Urinary bladder (tissue), 3 donors: ENCODE measurements at regions not wholly inside any gene's neighbourhood (a gene's known extent, or its start where the extent isn't known, plus 50 kb on each side); places are given as distances from the start of the nearest gene placed in this dataset.

ENCODE experiments used
- DNase-seq: peaks from one replicate; pipeline ENCODE4 v3.0.0-alpha.2; 2015; ENCODE audit errors: extremely low spot score
- H3K27ac ChIP-seq: one replicate; pipeline ENCODE4 v1.5.1; 2013; ENCODE audit warnings: low read depth, mild to moderate bottlenecking, moderate library complexity
- H3K36me3 ChIP-seq: one replicate; pipeline ENCODE4 v1.6.1; 2013; ENCODE audit warnings: mild to moderate bottlenecking, moderate library complexity; ENCODE audit not compliant: insufficient read depth
- H3K4me1 ChIP-seq: one replicate; pipeline ENCODE4 v1.6.1; 2013; ENCODE audit warnings: mild to moderate bottlenecking, moderate library complexity; ENCODE audit not compliant: insufficient read depth
- H3K4me3 ChIP-seq: one replicate; pipeline ENCODE4 v1.5.1; 2013; ENCODE audit warnings: low read depth, low read length
- WGBS: extraction: QIAGEN DNeasy Blood & Tissue Kit; methylation state at CpG from one replicate; pipeline ENCODE4 v1.1.7; 2013; 5-methylcytosine and 5-hydroxymethylcytosine counted together
- donor health status: healthy with polysubstance abuse.
- donor health status: healthy.

DNA sequence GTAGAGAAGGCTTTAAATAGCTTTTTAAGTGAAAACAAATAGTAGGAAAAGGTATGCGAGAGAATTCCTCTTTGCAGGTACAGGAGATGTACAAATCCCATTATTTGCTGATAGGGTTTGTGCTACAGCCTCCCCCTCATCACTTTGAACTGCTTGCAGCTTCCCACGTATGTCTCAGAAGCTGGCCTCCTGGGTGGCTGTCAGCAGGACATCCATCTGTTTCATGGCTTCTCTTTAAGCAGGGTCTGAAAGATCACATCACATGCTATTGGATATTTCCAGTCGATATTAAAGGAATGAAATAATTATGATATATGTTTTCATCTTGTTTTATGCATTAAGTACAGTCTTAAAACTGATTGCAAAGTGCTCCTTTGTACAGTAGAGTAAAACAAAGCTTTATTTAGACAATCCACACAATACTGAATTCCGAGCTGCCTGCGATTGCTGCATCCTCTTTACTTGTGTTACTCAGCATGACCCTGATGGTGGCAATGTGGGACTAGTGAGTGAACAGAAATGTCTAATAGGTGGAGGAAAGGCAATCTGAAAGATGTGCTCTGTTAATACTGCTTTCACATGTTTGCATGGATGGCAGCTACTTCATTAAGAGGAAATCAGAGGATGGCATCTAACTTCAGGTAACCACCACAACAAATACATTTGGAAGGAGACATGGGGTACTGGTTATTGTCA, 930.6 kb upstream of the SEMA6D start:
- no peak for DNase-seq
- Histone ChIP-seq H3K4me3 (no peak overlapping the region), H3K4me1 (no peaks in the 10 kb centered on the region), H3K27ac (no peak overlapping the region), H3K36me3 (no peaks in the 10 kb centered on the region)
- 51% methylated on average over 5 of the region's 5 CpGs for WGBS

DNA sequence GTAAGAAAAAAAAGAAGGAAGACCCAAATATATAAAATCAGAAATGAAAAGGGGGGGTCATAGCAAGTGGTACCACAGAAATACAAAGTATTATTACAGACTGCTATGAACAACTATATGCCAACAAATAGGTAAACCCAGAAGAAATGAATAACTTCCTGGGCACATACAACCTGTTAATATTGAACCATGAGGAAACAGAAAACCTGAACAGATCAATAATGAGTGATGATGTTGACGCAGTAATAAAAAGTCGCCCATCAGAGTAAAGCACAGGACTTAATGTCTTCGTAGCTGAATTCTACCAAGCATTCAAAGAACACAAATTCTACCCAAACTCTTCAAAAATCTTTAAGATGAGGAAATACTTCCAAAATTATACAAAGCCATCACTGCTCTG, 921.6 kb upstream of the SEMA6D start:
- Histone ChIP-seq H3K27ac (no peak overlapping the region), H3K4me3 (no peak overlapping the region), H3K4me1 (no peaks in the 10 kb centered on the region), H3K36me3 (no peaks in the 10 kb centered on the region)
- DNase-seq = no peak
- 93% methylated on average over 3 of the region's 3 CpGs for WGBS

DNA sequence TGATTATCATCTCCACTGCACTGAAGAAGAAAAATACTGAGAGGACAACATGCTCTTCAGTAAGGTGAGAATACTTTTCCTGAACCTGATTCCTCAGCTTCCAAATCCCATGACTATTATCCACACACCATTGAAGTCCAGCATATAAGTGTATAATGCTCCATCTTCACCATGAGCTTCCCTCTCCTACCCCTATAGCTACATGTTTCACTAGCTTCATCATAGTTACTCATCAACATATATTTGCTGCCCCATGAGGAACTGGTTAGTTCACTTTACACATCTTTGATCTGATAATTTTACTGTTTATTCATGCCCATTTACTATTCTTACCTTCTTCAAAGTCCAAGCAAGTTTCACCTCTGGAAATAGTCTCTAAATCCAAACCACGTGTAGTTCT, 908.5 kb upstream of the SEMA6D start:
- Histone ChIP-seq H3K27ac (no peak overlapping the region), H3K4me3 (no peak overlapping the region), H3K36me3 (no peaks in the 10 kb centered on the region), H3K4me1 (no peaks in the 10 kb centered on the region)
- 20% methylated on average over 1 of the region's 1 CpG for WGBS
- no peak for DNase-seq

DNA sequence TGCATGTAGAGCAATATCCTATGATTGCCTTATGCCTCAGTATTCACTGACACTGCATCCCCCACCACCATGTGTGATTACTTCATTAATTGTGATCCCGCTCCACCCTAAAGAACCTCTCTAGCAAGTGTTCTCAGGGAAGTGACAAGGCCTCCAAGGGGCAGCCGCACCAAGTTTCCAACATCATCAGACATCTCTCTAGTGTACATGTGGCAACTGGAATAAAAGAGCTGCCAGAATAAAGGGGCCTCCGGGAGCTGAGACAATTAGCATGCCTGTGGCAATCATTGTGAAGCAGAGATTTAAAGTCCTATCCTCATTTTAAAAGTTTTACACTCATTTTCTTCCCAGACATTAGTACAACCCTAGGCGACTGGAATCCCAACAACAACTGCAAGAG, 902.1 kb upstream of the SEMA6D start:
- WGBS = 92% methylated on average over 4 of the region's 4 CpGs
- no peaks in the 10 kb centered on the region for H3K4me1 ChIP-seq
- no peak for DNase-seq
- H3K36me3 ChIP-seq = no peaks in the 10 kb centered on the region
- H3K4me3 ChIP-seq = no peak overlapping the region
- H3K27ac ChIP-seq = no peak overlapping the region

DNA sequence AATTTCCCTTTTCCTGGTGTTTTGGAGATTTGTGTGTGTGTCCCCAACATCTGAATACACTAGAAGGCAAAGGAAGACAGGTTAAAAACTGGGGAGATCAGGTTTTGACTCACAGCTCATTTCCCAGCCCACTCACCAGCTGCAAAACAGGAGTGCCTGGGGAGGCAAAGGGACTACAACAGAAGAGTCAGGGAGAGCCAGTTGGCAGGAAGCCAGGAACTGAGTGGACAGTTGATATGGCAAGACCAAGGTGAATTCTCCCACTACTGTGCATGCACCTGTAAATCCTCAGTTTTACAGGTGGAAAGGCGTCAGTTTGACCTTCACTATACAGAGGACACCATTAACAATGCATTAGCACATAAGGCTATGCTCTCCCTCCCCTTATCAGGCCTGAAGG, 901.5 kb upstream of the SEMA6D start:
- Histone ChIP-seq H3K4me3 (no peak overlapping the region), H3K27ac (no peak overlapping the region), H3K4me1 (no peaks in the 10 kb centered on the region), H3K36me3 (no peaks in the 10 kb centered on the region)
- no peak for DNase-seq
- 83% methylated on average over 1 of the region's 1 CpG for WGBS

DNA sequence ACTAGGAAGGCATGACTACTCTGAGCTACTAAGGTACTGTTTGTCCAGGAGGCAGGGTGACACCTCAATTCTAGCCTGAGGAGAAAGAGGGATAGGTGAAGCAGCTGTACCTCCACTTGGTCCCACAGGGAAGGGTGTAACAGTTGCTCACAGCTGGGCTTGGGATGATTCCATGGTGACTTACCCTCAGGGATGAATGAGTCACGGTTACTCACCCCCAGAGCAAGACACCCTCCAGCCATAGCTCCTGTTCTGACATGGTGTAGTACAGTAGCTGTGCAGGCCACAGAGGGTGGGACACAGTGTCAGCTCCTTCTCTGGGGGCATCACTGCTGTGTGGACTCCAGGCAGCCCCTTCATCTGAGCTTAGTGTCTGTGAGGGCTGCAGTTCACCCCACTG, 868.6 kb upstream of the SEMA6D start:
- H3K36me3 ChIP-seq = no peaks in the 10 kb centered on the region

DNA sequence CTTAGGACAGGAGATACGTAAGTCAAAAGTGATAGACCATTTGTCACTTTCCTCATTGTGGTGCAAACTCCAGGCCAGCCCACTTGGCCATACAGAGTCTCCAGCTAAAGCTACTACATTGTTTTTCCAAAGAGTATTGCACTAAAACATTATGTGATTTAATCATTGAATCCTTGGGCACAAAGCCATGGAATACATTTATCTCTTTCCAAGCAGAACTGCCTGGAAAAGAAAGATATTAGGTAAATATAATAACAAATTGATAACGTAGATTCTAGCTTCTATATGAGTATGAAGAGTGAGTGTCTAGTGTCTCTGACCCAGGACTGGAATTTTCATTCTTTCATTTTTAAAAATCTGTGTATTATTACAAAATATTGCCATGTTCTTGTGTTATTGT, 863.7 kb upstream of the SEMA6D start:
- H3K36me3 ChIP-seq = no peaks in the 10 kb centered on the region
- no peaks in the 10 kb centered on the region for H3K4me1 ChIP-seq
- no peak overlapping the region for H3K27ac ChIP-seq
- no peak overlapping the region for H3K4me3 ChIP-seq
- WGBS = 69% methylated on average over 2 of the region's 2 CpGs
- no peak for DNase-seq

More for the DNA sequence above, 868.6 kb upstream of the SEMA6D start:
- 78% methylated on average over 1 of the region's 1 CpG for WGBS
- no peak overlapping the region for H3K4me3 ChIP-seq
- DNase-seq = no peak
- H3K27ac ChIP-seq = no peak overlapping the region
- H3K4me1 ChIP-seq = no peaks in the 10 kb centered on the region

DNA sequence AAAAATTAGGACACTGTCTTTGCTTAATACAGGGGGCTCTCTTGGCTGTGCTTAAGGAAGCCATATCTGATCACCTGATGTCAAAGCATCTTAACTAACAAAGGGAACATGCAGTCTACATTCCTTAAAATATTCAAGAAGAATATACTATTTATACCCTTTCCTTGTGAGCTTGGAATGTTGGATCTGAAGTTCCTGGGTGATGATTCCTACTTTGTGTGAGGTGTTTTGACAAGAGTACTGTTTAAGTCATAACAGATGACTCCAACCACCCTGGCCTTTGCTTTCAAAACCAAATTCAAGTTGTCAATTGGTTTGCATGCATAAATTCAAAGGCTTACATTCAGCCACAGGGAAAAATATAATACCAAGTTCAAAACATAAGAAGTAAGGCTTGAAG, 862.7 kb upstream of the SEMA6D start:
- H3K27ac ChIP-seq = no peak overlapping the region

DNA sequence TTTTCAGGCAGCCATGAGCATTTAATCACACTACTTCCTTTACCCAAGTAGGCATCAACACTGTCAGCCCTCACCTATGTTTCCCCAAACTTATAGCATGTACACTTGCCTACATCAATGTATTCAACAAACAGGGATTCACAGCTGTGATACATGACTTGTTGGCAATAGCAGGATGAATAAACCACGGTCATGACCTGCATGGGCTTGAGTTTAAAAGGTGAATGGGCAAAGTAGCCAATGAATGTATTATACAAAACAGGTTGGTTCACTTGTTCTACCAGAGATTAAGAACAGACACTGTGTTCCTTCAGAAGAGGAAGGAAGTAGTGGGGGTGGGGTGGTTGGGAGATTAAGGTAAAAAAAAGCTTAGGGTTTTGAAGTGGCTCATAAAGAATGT, 861.9 kb upstream of the SEMA6D start:
- H3K27ac ChIP-seq = no peak overlapping the region
- H3K4me3 ChIP-seq = no peak overlapping the region
- no peak for DNase-seq
- no peaks in the 10 kb centered on the region for H3K4me1 ChIP-seq
- H3K36me3 ChIP-seq = no peaks in the 10 kb centered on the region
- WGBS = 81% methylated on average over 1 of the region's 1 CpG

More for the DNA sequence above, 862.7 kb upstream of the SEMA6D start:
- DNase-seq = no peak
- Histone ChIP-seq H3K4me3 (no peak overlapping the region), H3K4me1 (no peaks in the 10 kb centered on the region), H3K36me3 (no peaks in the 10 kb centered on the region)

DNA sequence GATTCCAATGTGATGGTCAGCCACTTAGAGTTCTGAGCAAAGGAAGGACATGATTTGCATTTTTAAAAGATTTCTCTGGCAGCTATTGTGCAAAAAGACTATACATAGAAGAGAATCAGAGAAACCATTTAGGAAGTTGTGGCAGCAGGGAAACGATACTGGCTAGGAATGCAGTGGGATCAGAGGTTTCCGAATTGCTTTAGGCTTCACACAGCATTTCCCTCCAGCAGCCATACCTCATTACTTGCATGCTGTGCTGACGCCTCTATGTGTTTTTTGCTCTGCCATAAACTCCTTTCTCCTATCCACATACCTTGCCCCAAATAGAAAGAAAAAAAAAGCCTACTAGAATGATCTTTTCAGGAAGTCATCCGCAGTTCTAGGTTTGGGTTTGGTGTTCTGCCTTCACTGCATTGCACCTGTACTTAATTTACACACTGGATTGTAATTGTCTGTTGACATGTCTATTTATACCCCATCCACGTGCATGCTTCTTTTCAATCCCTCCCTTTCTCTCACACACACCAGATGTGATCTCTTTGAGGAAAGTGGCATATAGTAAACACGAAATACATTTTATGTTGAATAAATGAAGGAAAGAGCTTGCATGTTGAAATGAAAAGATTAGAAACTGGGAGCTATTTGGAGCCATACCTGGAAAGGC, 860.3 kb upstream of the SEMA6D start:
- no peaks in the 10 kb centered on the region for H3K36me3 ChIP-seq
- H3K27ac ChIP-seq = no peak overlapping the region
- DNase-seq = no peak
- H3K4me3 ChIP-seq = no peak overlapping the region
- 73% methylated on average over 6 of the region's 6 CpGs for WGBS
- H3K4me1 ChIP-seq = no peaks in the 10 kb centered on the region

DNA sequence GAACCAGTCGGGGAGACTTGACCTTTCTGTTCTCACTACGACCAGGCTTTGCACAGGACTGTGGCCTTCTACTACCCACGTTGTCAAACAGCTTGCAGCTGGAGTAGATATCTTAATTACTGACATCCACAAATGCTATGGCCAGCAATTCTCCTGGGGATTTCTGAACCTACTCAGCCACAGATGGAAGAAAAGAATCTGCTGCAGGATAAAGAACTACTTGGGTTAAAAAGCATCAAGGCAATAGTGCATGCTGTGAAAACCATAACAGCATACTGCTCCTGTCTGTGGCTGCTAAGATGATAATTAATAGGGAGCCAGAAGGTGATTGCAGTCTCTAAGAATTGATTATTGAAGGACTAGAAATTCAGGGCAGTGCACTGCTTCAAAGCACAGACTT, 859.2 kb upstream of the SEMA6D start:
- H3K36me3 ChIP-seq = no peaks in the 10 kb centered on the region
- DNase-seq = no peak
- no peak overlapping the region for H3K27ac ChIP-seq
- no peak overlapping the region for H3K4me3 ChIP-seq
- no peaks in the 10 kb centered on the region for H3K4me1 ChIP-seq
- WGBS = 49% methylated on average over 3 of the region's 3 CpGs

DNA sequence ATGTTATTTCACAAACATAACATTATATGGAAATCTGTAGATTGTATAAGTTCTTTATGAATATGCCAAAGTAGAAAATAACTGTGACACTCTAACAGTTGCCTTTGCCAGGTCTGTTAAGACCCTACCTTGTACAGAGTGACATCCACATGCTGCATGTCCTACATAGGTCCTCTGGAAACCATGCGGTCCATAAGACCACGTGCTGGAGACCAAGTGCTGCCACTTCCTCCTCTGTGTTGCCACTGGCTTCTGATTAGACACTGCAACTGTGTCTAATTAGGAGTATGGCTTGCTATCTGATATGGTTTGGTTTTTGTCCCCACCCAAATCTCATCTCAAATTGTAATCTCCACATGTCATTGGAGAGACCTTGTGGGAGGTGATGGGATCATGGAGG, 855.5 kb upstream of the SEMA6D start:
- Histone ChIP-seq H3K27ac (no peak overlapping the region), H3K36me3 (no peaks in the 10 kb centered on the region), H3K4me3 (no peak overlapping the region), H3K4me1 (no peaks in the 10 kb centered on the region)
- no peak for DNase-seq
- WGBS = 93% methylated on average over 2 of the region's 2 CpGs

DNA sequence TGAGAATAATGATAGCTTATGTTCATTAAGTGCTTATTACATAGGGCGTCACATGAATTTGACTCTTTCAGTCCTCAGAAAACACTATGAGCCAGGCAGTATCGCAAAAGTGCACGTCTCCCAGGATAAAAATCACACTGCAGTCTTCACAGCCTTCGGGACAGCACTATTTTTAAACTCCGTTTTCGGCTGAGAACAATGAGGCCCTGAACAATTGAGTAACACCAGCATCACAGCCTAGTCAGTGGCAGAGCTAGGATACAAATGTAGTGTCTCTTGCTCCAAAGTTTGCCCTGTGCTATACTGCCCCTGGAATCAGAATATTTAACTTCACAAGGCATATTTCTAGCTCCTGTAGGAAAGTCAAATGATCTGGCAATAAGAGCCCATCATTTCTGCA, 852.1 kb upstream of the SEMA6D start:
- H3K36me3 ChIP-seq = no peaks in the 10 kb centered on the region
- DNase-seq = no peak
- no peaks in the 10 kb centered on the region for H3K4me1 ChIP-seq
- no peak overlapping the region for H3K4me3 ChIP-seq
- no peak overlapping the region for H3K27ac ChIP-seq
- WGBS = 85% methylated on average over 6 of the region's 6 CpGs

DNA sequence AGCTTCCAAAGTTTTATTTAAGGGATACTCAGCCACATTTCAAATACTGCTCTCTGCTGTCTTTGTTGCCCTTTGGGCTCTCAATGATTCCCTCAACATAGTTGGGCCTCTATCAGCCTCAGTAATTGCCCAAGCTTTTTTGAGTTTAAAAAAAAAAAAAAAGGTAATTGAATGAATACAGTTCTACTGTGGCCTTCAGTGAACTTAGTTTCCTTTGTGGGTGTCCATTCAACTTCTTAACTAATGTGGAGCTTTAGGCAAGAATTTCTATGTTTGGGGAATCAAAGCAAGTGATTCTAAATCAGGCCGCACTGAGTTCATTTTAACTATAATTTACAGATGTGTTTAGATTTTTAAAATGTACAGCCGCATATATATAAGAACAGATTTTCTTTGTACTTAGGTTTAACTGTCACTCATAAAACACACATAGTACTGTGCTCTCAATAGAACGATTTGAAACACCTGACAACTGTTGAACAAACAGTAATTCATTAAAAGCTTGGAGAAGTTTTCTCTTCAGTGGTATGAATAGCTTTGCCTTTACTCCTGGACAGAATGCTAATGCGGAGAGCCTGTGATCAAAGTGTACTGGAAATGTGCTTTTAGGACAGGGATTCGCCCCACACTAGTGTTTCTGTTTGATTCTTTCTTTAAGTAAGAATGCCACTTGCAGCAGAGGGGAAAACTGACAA, 844.9 kb upstream of the SEMA6D start:
- Histone ChIP-seq H3K36me3 (no peaks in the 10 kb centered on the region), H3K4me3 (no peak overlapping the region), H3K27ac (no peak overlapping the region), H3K4me1 (no peaks in the 10 kb centered on the region)
- WGBS = 61% methylated on average over 5 of the region's 5 CpGs
- DNase-seq = no peak
